ENCODE measurements at regions not wholly inside any gene's neighbourhood (a gene's known extent, or its start where the extent isn't known, plus 50 kb on each side); places are given as distances from the start of the nearest gene placed in this dataset.

DNA sequence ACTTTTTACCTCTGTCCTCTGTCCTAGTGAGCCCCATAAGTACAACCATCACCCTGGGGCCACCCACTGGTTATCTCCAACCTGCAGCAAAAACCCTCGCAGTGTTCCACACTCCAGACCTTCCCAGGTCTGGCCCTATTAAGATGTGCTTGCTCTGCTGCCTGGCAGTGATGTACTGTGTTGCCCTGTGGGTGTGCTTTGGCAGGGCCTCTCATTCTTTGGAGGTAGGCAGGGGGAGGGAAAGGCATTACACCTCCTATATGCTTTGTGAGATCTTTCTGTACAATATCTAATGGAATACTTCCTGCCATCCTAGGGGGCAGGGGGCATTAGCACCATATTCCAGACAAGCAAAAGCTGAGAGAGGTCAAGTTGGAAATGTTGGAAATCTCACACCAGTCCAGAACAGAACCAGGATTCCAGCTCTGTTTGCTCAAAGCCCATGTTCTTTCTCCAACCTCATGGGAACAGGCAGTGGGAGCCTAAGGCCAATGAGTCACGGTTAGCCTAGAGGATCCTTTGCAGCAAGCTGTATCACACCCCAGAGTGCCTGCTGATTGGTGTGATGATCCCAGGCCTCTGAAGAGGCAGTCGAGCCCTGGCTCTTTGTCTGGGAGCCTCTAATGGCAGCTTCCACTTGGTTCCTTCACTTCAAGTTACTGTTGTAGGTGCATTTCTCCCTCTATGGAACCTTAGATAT lies 59.7 kb upstream of the UBL3 start:
- intact Hi-C loops (cut with micrococcal nuclease) = no loop called here

DNA sequence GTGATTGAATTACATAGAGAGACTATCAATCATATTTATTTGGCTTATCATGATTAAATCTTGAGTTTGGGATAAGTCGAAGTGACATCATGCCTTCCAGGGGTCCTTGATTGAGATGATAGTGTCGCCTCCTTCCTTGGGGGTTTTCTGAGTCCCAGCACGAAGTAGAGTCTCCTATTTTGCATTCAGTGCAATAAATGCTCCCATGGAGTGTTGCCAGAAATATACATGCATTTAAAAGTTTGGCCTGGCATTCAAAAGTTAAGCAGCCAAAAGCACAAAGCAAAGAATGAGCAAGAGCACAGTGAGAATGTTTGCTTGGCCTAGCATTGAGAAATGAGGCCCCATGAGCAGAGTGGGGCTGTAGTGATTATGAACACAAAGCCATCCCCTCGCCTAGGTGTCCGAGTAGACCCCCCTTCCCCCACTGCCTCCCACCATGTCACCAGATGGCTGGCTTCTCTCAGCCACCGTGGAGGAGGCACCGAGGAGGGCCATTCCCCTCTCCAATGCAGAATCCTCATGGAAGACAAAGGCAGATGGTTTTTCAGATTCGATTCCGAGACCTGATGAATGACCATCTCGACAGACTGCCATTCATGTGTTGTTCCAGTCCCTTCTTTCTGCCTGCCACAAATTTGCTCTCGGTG lies 58.8 kb upstream of the UBL3 start:
- intact Hi-C loops (cut with micrococcal nuclease) = no loop called here

DNA sequence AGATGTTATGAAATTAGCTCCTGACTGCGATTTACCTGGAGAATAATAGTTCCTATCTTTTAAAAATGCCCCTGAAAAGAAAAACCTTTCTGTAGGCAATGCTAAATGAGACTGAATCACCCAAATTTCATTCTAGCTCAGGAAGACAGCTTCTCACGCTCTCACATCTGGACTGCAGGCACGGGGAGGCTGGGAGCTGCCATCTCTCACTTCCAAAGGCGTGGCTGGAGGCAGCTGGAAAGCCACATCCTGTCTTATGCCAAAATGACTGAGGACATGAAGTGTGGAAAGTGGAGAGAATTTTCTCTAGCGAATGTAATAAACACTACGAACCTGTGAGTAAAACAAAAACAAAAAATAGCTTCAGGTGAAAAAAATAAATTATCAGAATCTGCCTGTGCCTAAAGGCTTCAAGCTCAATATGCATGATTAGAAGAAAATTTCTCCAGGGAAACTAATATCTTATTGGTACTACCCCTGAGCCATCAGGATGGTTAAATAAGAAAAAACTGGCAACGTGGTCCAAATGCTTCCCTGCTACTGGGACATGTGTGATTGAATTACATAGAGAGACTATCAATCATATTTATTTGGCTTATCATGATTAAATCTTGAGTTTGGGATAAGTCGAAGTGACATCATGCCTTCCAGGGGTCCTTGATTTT lies 58.1 kb upstream of the UBL3 start:
- intact Hi-C loops (cut with micrococcal nuclease) = no loop called here

DNA sequence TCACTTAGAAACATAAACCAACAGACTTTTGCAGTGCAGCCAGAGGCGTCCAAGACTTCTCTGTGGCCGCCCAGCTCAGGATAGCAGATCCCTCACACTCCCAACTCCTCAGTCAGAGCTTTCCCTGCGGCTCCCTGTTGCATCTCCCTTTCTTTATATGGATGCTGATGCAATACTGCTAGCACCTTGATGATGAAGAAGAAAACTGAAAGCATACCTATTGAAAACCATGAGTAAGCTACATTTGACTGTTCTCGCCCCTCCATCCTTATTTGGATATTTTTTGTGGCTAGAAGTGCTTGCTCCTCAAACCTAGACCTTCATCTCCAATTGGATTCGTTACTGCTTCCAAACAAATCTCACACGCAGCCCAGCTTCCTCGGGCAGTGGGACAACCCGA lies 57.3 kb upstream of the UBL3 start:
- intact Hi-C loops (cut with micrococcal nuclease) = no loop called here

DNA sequence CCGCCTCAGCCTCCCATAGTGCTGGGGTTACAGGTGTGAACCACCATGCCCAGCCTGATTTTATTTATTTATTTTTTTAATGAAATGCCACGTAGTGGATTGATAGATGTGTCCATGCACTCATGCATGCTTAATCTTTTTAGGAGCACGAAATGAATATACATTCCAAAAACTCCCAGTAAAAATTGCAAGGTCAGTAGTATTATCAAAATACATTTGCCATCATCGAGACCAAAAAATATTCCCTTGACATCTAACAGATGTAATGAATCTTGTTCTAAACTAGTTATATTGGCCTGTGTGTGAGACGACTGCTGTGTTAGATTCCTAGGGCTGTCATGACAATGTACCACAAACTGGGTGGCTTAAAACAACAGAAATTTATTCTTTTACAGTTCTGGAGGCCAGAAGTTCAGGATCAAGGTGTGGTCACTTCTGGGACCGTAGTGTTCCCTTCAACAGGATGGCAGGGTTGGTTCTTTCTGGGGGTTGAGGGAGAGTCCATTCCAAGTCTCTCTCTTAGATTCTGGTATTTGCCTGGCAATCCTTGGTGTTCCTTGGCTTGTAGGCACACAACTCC lies 56.1 kb upstream of the UBL3 start:
- intact Hi-C loops (cut with micrococcal nuclease) = no loop called here

DNA sequence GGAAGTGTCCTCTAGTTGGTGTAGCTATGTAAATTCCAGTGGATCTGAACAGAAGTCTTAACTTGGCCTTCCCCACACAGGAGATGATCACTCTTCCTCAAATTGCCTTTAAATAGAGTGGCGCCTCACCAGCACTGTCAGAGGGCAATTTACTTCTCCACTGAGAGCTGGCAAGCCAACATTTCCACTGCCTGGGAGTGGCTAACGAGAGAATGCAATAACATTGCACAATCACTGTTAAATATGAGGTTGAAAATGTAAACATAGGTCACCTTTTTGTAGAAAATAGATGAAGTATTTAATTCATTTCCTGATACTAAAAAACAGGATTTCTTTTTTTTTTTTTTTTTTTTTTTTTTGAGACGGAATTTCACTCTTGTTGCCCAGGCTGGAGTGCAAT lies 55.4 kb upstream of the UBL3 start:
- intact Hi-C loops (cut with micrococcal nuclease) = no loop called here

DNA sequence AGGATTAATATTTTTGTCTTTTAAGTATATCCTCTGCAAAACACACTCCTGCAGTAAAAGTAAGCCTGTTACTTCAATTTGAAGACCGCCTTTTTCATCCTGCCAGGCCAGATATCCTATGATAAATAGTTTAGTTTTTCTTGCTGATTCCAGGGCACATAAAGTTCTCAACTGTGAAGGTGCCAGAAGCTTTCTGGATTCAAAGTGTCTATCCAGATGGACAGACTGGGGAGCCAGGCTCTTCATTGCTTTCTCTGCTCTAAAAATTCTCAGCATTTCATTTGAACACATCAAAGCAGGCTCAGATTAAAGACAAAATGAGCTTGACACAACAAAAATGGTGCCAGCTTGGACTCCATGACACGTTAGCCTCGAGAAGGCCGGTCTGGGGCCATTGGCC lies 53.6 kb upstream of the UBL3 start:
- intact Hi-C loops (cut with micrococcal nuclease) = loop anchor here (5.0 kb wide), 2 partner anchors 33 to 57 kb away; no protein-coding TSS in a partner anchor

DNA sequence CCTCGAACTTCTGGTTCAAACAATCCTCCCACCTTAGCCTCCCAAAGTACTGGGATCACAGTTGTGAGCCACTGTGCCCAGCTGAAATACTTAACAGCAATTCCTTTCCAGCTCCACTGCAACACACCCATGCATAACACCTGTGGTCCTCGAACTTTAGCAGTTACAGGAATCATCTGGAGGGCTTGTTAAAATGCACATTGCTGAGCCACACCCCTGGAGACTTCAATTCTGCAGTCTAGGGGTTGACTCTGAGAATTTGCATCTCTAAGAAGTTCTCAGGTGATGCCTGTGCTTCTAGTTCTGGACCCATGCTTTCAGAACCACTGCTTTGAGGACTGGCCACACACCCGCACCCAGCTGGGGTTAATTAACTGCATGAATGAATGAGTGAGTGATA lies 53.1 kb upstream of the UBL3 start:
- intact Hi-C loops (cut with micrococcal nuclease) = loop anchor here (5.0 kb wide), 2 partner anchors 34 to 56 kb away; no protein-coding TSS in a partner anchor

DNA sequence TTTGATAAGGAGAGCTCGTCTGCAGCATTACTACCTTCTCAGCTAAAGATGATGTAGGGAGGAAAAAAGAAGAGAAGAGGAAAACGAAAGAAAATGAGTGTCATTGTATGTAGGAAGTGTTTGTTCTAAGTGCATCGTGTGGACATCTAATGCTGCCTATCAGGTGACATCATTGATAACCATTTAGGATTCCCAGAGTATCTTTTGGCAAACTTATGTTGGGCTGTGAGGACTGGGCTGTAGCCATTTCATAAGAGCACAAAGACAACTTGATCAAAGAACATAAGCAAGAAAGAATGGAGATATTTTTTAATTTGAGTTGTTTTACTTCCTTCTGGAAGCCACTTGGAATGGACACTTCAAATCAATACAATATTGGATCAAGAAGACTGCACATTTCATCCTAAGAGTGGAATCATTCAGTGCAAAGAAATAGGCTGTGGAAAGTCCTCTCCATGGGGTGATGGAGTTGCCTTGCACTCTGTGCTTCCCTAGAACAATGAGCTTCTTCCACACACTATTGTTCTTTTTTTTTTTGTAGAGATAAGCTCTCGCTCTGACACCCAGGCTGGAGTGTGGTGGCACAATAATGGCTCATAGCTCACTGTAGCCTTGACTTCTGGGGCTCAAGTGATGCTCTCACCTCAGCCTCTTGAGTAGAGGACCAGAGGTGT lies 52.4 kb upstream of the UBL3 start:
- intact Hi-C loops (cut with micrococcal nuclease) = loop anchor here (5.0 kb wide), 2 partner anchors 35 to 55 kb away; no protein-coding TSS in a partner anchor

DNA sequence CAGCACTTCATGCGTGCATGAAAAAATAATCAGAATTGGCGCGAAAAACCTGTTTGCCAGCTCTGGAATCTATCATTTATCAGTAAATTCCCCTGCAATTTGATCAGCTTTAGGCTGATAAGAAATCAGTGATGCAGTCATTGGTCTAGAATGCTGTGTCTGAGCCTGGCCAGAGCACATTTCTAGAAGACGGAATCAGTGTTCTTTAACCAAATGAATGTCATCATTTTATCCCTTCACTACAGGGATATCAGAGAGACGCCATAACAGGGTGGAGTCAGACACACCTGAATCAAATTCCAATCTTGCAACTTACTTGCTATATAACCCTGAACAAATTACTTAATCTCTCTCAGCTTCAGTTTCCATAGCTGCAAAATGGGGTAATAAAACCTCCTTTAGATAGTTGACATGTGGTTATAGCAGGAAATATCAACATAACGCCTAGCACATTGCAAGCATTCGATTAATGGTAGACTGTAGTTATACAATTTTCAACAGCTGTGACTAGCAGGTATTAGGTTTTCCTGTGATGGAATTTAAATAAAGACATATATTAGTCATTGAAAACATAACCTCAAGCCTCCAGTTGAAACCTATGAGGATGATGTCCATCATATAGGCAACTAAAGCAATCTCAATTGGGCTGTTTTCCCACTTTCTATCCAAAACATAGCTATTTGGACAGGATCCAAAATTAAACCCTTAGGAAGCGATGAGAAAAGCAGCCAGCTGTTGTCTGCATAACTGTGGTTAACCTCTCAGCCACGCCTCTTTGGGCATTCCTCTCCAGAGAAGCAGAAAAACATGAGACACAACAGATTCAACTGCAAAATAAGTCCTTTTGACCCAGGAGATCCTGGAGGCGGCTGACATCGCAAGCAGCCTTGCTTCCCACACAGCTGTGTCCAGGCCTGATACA lies 51.6 kb upstream of the UBL3 start:
- intact Hi-C loops (cut with micrococcal nuclease) = loop anchor here (5.0 kb wide), 2 partner anchors 35 to 55 kb away; no protein-coding TSS in a partner anchor

All from T-helper 2 cell treated with Interferon-gamma antibody and Interleukin-4, amounts not matched to agents 100 ng/mL and 5 ng/mL, for 36 hours (primary cell).